GM19240 (cell line): ENCODE measurements at regions not wholly inside any gene's neighbourhood (a gene's known extent, or its start where the extent isn't known, plus 50 kb on each side); places are given as distances from the start of the nearest gene placed in this dataset.

Experiments
- DNase-seq: peaks from one replicate; pipeline ENCODE4 v3.0.0; 2011; ENCODE audit warnings: low spot score; ENCODE audit not compliant: insufficient read length

DNA sequence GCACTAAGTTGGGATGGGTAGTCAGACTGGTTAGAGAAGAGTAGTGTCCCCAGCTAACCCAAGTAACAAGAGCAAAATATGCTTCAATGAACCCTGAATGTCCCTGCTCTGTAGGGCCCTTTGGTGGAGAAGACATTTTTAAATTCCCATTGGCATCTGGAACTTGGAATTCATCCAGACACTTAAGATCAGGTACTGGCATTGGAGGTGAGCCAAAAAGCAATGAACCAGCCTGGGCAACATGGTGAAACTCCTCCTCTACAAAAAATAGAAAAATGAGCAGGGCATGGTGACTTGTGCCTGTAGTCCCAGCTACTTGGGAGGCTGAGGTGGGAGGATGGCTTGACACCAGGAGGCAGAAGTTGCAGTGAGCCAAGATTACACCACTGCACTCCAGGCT, 58.9 kb upstream of the ZNF618 start:
- DNase-seq = no peak

DNA sequence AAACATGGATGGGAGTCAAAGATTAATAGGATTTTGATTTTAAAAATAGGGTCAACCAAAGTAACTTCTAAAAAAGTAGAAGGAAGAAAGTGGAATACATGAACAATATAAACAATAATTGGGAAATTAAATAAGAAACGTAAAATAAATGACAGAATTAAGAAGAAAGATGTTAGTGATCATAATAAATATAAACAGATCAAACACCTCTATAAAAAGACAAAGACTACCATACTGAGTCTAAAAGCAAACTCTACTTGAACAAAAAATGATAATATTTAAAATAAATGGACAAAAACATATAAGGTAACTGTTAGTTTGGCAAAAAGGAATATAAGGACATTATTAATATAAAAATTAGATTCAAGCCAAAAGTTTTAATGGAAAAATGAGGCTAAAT, 57.7 kb upstream of the ZNF618 start:
- no peak for DNase-seq

DNA sequence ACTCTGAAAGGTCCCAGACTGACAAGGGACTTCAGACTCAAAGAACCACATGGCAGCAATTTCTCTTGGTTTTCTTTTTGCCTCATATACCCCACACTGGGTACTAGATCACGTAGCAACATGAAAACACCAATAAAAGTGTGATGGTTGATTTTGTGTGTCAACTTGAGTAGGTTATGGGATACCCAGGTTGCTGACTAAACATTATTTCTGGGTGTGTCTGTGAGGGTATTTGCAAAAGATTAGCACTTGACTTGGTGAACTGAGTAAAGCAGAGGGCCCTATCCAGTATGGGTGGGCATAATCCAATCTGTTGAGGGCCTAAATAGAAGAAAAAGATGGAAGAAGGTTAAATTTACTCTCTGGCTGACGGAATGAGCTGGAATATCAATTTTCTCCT, 53.8 kb upstream of the ZNF618 start:
- no peak for DNase-seq

DNA sequence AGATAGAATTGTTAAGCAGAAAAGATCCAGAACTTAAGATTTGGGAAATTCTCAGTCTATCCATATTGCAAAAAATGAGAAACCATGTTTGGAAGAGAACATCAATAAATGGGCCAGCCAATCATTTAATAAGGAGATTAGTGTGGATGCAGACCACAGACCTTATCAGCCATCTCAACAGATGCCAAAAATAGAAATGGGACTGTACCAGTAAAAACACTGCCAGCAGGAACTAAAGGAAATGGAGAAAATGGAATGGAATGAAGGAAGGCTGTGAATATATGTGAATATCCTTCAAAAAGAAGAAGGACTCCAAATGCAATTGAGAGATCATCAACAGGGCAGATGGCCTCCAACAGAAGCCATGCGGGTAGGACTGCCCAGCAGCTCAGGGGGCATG, 52.7 kb upstream of the ZNF618 start:
- DNase-seq = no peak
